Sigmoid colon (tissue), 6 donors: ENCODE measurements at regions not wholly inside any gene's neighbourhood (a gene's known extent, or its start where the extent isn't known, plus 50 kb on each side); places are given as distances from the start of the nearest gene placed in this dataset.

Source experiments
- DNase-seq: peaks from one replicate; pipeline ENCODE4 v3.0.0-alpha.2; 2019
- H3K27ac ChIP-seq, 4 donors: fragments of 200-600 bp; sonication (generic); one replicate each; pipeline ENCODE4 v1.5.1; 2016 to 2019; ENCODE audit warnings: mild to moderate bottlenecking in 1 of 4
- H3K27me3 ChIP-seq, 3 donors: fragments of 200-600 bp; sonication (generic); one replicate each; pipeline ENCODE4 v1.5.1; 2019; ENCODE audit warnings: mild to moderate bottlenecking in 1 of 3
- H3K36me3 ChIP-seq, 4 donors: fragments of 200-600 bp; sonication (generic); one replicate each; pipeline ENCODE4 v1.5.1; 2016 to 2019
- H3K4me1 ChIP-seq, 4 donors: fragments of 200-600 bp; sonication (generic); one replicate each; pipeline ENCODE4 v1.5.1; 2017 to 2019
- H3K4me3 ChIP-seq, 4 donors: fragments of 200-600 bp; sonication (generic); one replicate each; pipeline ENCODE4 v1.5.1; 2017 to 2019; ENCODE audit warnings: mild to moderate bottlenecking in 2 of 4, moderate library complexity in 1 of 4
- H3K9me3 ChIP-seq, 4 donors: fragments of 200-600 bp in 3 of 4; sonication (generic) in 3 of 4; one replicate each; pipeline versions ENCODE4 v1.5.1 to v1.6.1; 2013 to 2019
- CTCF ChIP-seq, 4 experiments: fragments of 450-650 bp in 3 of 4; fragments of 200-600 bp in 1 of 4; IDR thresholded peaks; one replicate each; pipeline ENCODE4 v1.5.1; 2016 to 2019; ENCODE audit warnings: antibody characterized with exemption in 4 of 4, mild to moderate bottlenecking in 3 of 4, moderate library complexity in 2 of 4
- EP300 ChIP-seq, 4 donors: sonication (generic); formaldehyde crosslinking; IDR thresholded peaks; one replicate each; pipeline ENCODE4 v1.6.1; 2017; ENCODE audit warnings: antibody characterized with exemption in 4 of 4
- POLR2A ChIP-seq, 2 donors: fragments of 450-650 bp; IDR thresholded peaks; one replicate each; pipeline ENCODE4 v1.6.1; 2016; ENCODE audit warnings: antibody characterized with exemption in 2 of 2, mild to moderate bottlenecking in 2 of 2, moderate library complexity in 2 of 2
- POLR2AphosphoS5 ChIP-seq, 4 donors: sonication (generic); formaldehyde crosslinking; IDR thresholded peaks; one replicate each; pipeline ENCODE4 v1.6.1; 2017; ENCODE audit warnings: antibody characterized with exemption in 4 of 4
- WGBS, 2 donors: extraction: QIAGEN DNeasy Blood & Tissue Kit; methylation state at CpG; one replicate each; pipeline ENCODE4 v1.1.7; 2013; 5-methylcytosine and 5-hydroxymethylcytosine counted together
- intact Hi-C: fragments of 100-400 bp; cut with DNase I; formaldehyde crosslinking; loops from one replicate; pipeline ENCODE4 v1.15.1; 2023
- donor health status: healthy with polysubstance abuse.
- donor health status: healthy.

GRCh38 chr5:67265951-67266350 is 69.4 kb upstream of the CD180 start:
- intact Hi-C loops, result loop anchor here (5.0 to 10.0 kb wide), 2 partner anchors 269 to 761 kb away; no protein-coding TSS in a partner anchor
- H3K36me3 ChIP-seq, result no peaks in the 10 kb centered on the region
- H3K4me3 ChIP-seq, result no peak overlapping the region
- peak overlapping the region in 3 of 4 donors; percentile 91 to 94 (median 91) for H3K27ac ChIP-seq
- no peak for DNase-seq
- no peaks in the 10 kb centered on the region for H3K9me3 ChIP-seq
- 75 to 91% methylated on average over 1 of the region's 1 CpG for WGBS, 2 donors
- peaks cover 0 to 71% (median 65%) of the 10 kb centered on the region in 4 donors for H3K4me1 ChIP-seq
- TF ChIP-seq POLR2A (IDR thresholded peaks at IDR 0.05) (peak in 1 of 2 donors; percentile 13), POLR2AphosphoS5 (IDR thresholded peaks at IDR 0.05) (no peak), CTCF (IDR thresholded peaks at IDR 0.05) (no peak), EP300 (IDR thresholded peaks at IDR 0.05) (no peak)
- no peaks in the 10 kb centered on the region for H3K27me3 ChIP-seq

DNA sequence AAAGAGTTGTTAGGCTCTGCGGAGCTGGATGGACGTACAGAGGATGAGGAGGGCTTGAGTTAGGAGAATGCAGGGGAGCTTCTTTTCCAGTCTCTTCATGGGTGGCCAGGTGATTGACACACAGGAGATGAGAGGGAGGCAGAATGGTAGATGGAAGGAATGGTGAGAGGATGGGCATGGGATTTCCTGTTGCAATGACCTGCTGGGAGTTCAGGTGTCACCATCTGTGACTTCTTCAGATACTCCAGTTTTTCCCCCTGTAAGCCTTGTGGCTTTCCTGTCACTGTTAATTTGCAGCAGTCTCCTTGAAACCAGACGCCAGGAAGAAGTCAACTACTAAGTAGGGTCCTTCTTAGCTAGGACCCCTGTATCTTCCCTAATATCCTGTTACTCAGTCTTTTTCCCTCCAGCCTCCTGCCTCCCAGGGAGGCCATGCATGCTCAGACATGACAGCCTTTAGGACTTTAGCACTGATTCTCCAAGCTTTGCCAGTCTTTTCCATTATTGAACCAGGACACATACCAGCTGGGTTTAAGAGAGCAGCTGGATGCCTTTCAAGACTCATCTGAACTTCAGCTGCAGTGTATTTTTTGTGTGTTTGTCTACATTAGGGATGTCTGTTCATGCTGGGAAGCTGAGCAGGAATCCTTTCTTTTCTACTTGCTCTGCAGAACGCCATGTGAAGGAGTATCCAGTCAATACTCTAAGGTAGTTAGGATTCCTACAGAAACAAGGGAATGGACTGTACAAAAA is 67.2 kb upstream of the CD180 start:
- Histone ChIP-seq H3K27me3 (no peaks in the 10 kb centered on the region), H3K4me3 (no peak overlapping the region), H3K36me3 (no peaks in the 10 kb centered on the region), H3K9me3 (no peaks in the 10 kb centered on the region), H3K4me1 (peaks cover 0 to 50% (median 44%) of the 10 kb centered on the region in 4 donors), H3K27ac (peak overlapping the region in 3 of 4 donors; percentile 37 to 94 (median 91))
- DNase-seq, result no peak
- WGBS, 2 donors, result 90 to 92% methylated on average over 4 of the region's 4 CpGs
- intact Hi-C loops, result loop anchor here (10.0 kb wide), 1 partner anchor 271 kb away; no protein-coding TSS in a partner anchor
- TF ChIP-seq POLR2A (IDR thresholded peaks at IDR 0.05) (no peak), CTCF (IDR thresholded peaks at IDR 0.05) (no peak), EP300 (IDR thresholded peaks at IDR 0.05) (no peak), POLR2AphosphoS5 (IDR thresholded peaks at IDR 0.05) (no peak)

GRCh38 chr5:67262956-67263355 is 66.4 kb upstream of the CD180 start:
- Histone ChIP-seq H3K27ac (peak overlapping the region in 3 of 4 donors; percentile 1 to 94 (median 31)), H3K9me3 (no peaks in the 10 kb centered on the region), H3K4me1 (peaks cover 0 to 41% (median 38%) of the 10 kb centered on the region in 4 donors), H3K27me3 (no peaks in the 10 kb centered on the region), H3K36me3 (no peaks in the 10 kb centered on the region), H3K4me3 (no peak overlapping the region)
- intact Hi-C loops, result loop anchor here (10.0 kb wide), 1 partner anchor 272 kb away; no protein-coding TSS in a partner anchor
- DNase-seq, result no peak
- TF ChIP-seq POLR2A (IDR thresholded peaks at IDR 0.05) (no peak), EP300 (IDR thresholded peaks at IDR 0.05) (no peak), POLR2AphosphoS5 (IDR thresholded peaks at IDR 0.05) (no peak)

- Histone ChIP-seq H3K9me3 (no peaks in the 10 kb centered on the region), H3K4me3 (no peak overlapping the region), H3K27ac (peak overlapping the region in 1 of 4 donors; percentile 1), H3K36me3 (no peaks in the 10 kb centered on the region), H3K27me3 (no peaks in the 10 kb centered on the region), H3K4me1 (peaks cover 0 to 36% (median 34%) of the 10 kb centered on the region in 4 donors)
- TF ChIP-seq POLR2AphosphoS5 (IDR thresholded peaks at IDR 0.05) (no peak), POLR2A (IDR thresholded peaks at IDR 0.05) (no peak), CTCF (IDR thresholded peaks at IDR 0.05) (no peak), EP300 (IDR thresholded peaks at IDR 0.05) (no peak)
- DNase-seq, result no peak
- intact Hi-C loops, result loop anchor here (10.0 kb wide), 1 partner anchor 273 kb away; no protein-coding TSS in a partner anchor
- 72 to 80% methylated on average over 5 of the region's 5 CpGs for WGBS, 2 donors
Observed at GRCh38 chr5:67262206-67262605, 65.6 kb upstream of the CD180 start.

- H3K36me3 ChIP-seq, result no peaks in the 10 kb centered on the region
- no peaks in the 10 kb centered on the region for H3K27me3 ChIP-seq
- no peak overlapping the region for H3K4me3 ChIP-seq
- intact Hi-C loops, result loop anchor here (10.0 kb wide), 1 partner anchor 275 kb away; no protein-coding TSS in a partner anchor
- TF ChIP-seq POLR2AphosphoS5 (IDR thresholded peaks at IDR 0.05) (no peak), POLR2A (IDR thresholded peaks at IDR 0.05) (no peak), CTCF (IDR thresholded peaks at IDR 0.05) (no peak), EP300 (IDR thresholded peaks at IDR 0.05) (no peak)
- no peak for DNase-seq
- H3K27ac ChIP-seq, result no peak overlapping the region
- WGBS, 2 donors, result 91 to 94% methylated on average over 5 of the region's 5 CpGs
- no peaks in the 10 kb centered on the region for H3K9me3 ChIP-seq
- peaks cover 0 to 18% (median 16%) of the 10 kb centered on the region in 4 donors for H3K4me1 ChIP-seq
Observed at GRCh38 chr5:67259548-67260215, 63.1 kb upstream of the CD180 start.
